ENCODE measurements at regions not wholly inside any gene's neighbourhood (a gene's known extent, or its start where the extent isn't known, plus 50 kb on each side); places are given as distances from the start of the nearest gene placed in this dataset.

GRCh38 chr2:12998685-12999084, 281.9 kb downstream of the TRIB2 start:
- Histone ChIP-seq H3K27ac (ENCODE audit: low read depth, low read length) (no peak overlapping the region), H3K27me3 (ENCODE audit: control insufficient read depth, insufficient read depth, low read length) (no peaks in the 10 kb centered on the region), H3K9me3 (ENCODE audit: control insufficient read depth, insufficient read depth, low read length) (no peaks in the 10 kb centered on the region), H3K4me1 (ENCODE audit: control insufficient read depth, insufficient read depth, low read length) (peaks cover 7% of the 10 kb centered on the region), H3K4me3 (ENCODE audit: low read depth, low read length) (no peak overlapping the region), H3K36me3 (ENCODE audit: control insufficient read depth, insufficient read depth, low read length) (no peaks in the 10 kb centered on the region)
- DNase-seq (ENCODE audit: low read depth in 4 of 6, low spot score in 6 of 6), result peak in 4 of 6 donors; percentile 38 to 78 (median 66)
- WGBS (ENCODE audit: insufficient coverage), result no CpG with 5 or more reads among the region's 1 CpG

- no peaks in the 10 kb centered on the region for H3K27me3 ChIP-seq (ENCODE audit: control insufficient read depth, insufficient read depth, low read length)
- H3K4me3 ChIP-seq (ENCODE audit: low read depth, low read length), result no peak overlapping the region
- no peaks in the 10 kb centered on the region for H3K9me3 ChIP-seq (ENCODE audit: control insufficient read depth, insufficient read depth, low read length)
- DNase-seq (ENCODE audit: low read depth in 4 of 6, low spot score in 6 of 6), result peak in 2 of 6 donors; percentile 54 to 57
- WGBS (ENCODE audit: insufficient coverage), result 36% methylated on average over 6 of the region's 12 CpGs
- peaks cover 7% of the 10 kb centered on the region for H3K4me1 ChIP-seq (ENCODE audit: control insufficient read depth, insufficient read depth, low read length)
- no peak overlapping the region for H3K27ac ChIP-seq (ENCODE audit: low read depth, low read length)
- no peaks in the 10 kb centered on the region for H3K36me3 ChIP-seq (ENCODE audit: control insufficient read depth, insufficient read depth, low read length)
Measured at GRCh38 chr2:13000664-13001363, 284.1 kb downstream of the TRIB2 start.

- no peaks in the 10 kb centered on the region for H3K36me3 ChIP-seq (ENCODE audit: control insufficient read depth, insufficient read depth, low read length)
- H3K27me3 ChIP-seq (ENCODE audit: control insufficient read depth, insufficient read depth, low read length), result no peaks in the 10 kb centered on the region
- H3K4me3 ChIP-seq (ENCODE audit: low read depth, low read length), result no peak overlapping the region
- H3K4me1 ChIP-seq (ENCODE audit: control insufficient read depth, insufficient read depth, low read length), result peaks cover 7% of the 10 kb centered on the region
- WGBS (ENCODE audit: insufficient coverage), result no CpG with 5 or more reads among the region's 2 CpGs
- H3K9me3 ChIP-seq (ENCODE audit: control insufficient read depth, insufficient read depth, low read length), result no peaks in the 10 kb centered on the region
- H3K27ac ChIP-seq (ENCODE audit: low read depth, low read length), result no peak overlapping the region
- DNase-seq (ENCODE audit: low read depth in 4 of 6, low spot score in 6 of 6), result no peak
Measured at GRCh38 chr2:13001408-13001807, 284.7 kb downstream of the TRIB2 start.

GRCh38 chr2:13002536-13003331, 286.0 kb downstream of the TRIB2 start:
- Histone ChIP-seq H3K36me3 (ENCODE audit: control insufficient read depth, insufficient read depth, low read length) (no peaks in the 10 kb centered on the region), H3K27ac (ENCODE audit: low read depth, low read length) (no peak overlapping the region), H3K9me3 (ENCODE audit: control insufficient read depth, insufficient read depth, low read length) (no peaks in the 10 kb centered on the region), H3K4me3 (ENCODE audit: low read depth, low read length) (no peak overlapping the region), H3K4me1 (ENCODE audit: control insufficient read depth, insufficient read depth, low read length) (peaks cover 7% of the 10 kb centered on the region), H3K27me3 (ENCODE audit: control insufficient read depth, insufficient read depth, low read length) (no peaks in the 10 kb centered on the region)
- peak in 2 of 6 donors; percentile 19 to 56 for DNase-seq (ENCODE audit: low read depth in 4 of 6, low spot score in 6 of 6)
- 64% methylated on average over 4 of the region's 7 CpGs for whole genome bisulfite sequencing (ENCODE audit: insufficient coverage)

GRCh38 chr2:13003500-13003899, 286.8 kb downstream of the TRIB2 start:
- Histone ChIP-seq H3K27ac (ENCODE audit: low read depth, low read length) (no peak overlapping the region), H3K36me3 (ENCODE audit: control insufficient read depth, insufficient read depth, low read length) (no peaks in the 10 kb centered on the region), H3K27me3 (ENCODE audit: control insufficient read depth, insufficient read depth, low read length) (no peaks in the 10 kb centered on the region), H3K4me1 (ENCODE audit: control insufficient read depth, insufficient read depth, low read length) (peaks cover 7% of the 10 kb centered on the region), H3K9me3 (ENCODE audit: control insufficient read depth, insufficient read depth, low read length) (no peaks in the 10 kb centered on the region), H3K4me3 (ENCODE audit: low read depth, low read length) (no peak overlapping the region)
- 71% methylated on average over 1 of the region's 2 CpGs for WGBS (ENCODE audit: insufficient coverage)
- DNase-seq (ENCODE audit: low read depth in 4 of 6, low spot score in 6 of 6), result no peak

GRCh38 chr2:13005048-13005447, 288.3 kb downstream of the TRIB2 start:
- Histone ChIP-seq H3K27ac (ENCODE audit: low read depth, low read length) (no peak overlapping the region), H3K36me3 (ENCODE audit: control insufficient read depth, insufficient read depth, low read length) (no peaks in the 10 kb centered on the region), H3K4me1 (ENCODE audit: control insufficient read depth, insufficient read depth, low read length) (peaks cover 4% of the 10 kb centered on the region), H3K4me3 (ENCODE audit: low read depth, low read length) (no peak overlapping the region), H3K27me3 (ENCODE audit: control insufficient read depth, insufficient read depth, low read length) (no peaks in the 10 kb centered on the region), H3K9me3 (ENCODE audit: control insufficient read depth, insufficient read depth, low read length) (no peaks in the 10 kb centered on the region)
- no peak for DNase-seq (ENCODE audit: low read depth in 4 of 6, low spot score in 6 of 6)
- WGBS (ENCODE audit: insufficient coverage), result no CpG with 5 or more reads among the region's 2 CpGs

GRCh38 chr2:13005761-13006335, 289.1 kb downstream of the TRIB2 start:
- DNase-seq (ENCODE audit: low read depth in 4 of 6, low spot score in 6 of 6), result peak in 1 of 6 donors; percentile 42
- WGBS (ENCODE audit: insufficient coverage), result 72% methylated on average over 2 of the region's 7 CpGs
- H3K27me3 ChIP-seq (ENCODE audit: control insufficient read depth, insufficient read depth, low read length), result no peaks in the 10 kb centered on the region
- H3K27ac ChIP-seq (ENCODE audit: low read depth, low read length), result peak overlapping the region; percentile 70
- H3K36me3 ChIP-seq (ENCODE audit: control insufficient read depth, insufficient read depth, low read length), result no peaks in the 10 kb centered on the region
- peaks cover under 1% of the 10 kb centered on the region for H3K4me1 ChIP-seq (ENCODE audit: control insufficient read depth, insufficient read depth, low read length)
- H3K9me3 ChIP-seq (ENCODE audit: control insufficient read depth, insufficient read depth, low read length), result no peaks in the 10 kb centered on the region
- no peak overlapping the region for H3K4me3 ChIP-seq (ENCODE audit: low read depth, low read length)

- no peaks in the 10 kb centered on the region for H3K36me3 ChIP-seq (ENCODE audit: control insufficient read depth, insufficient read depth, low read length)
- DNase-seq (ENCODE audit: low read depth in 4 of 6, low spot score in 6 of 6), result no peak
- peak overlapping the region; percentile 32 for H3K4me3 ChIP-seq (ENCODE audit: low read depth, low read length)
- H3K9me3 ChIP-seq (ENCODE audit: control insufficient read depth, insufficient read depth, low read length), result no peaks in the 10 kb centered on the region
- no CpG with 5 or more reads among the region's 4 CpGs for WGBS (ENCODE audit: insufficient coverage)
- peak overlapping the region; percentile 70 for H3K27ac ChIP-seq (ENCODE audit: low read depth, low read length)
- H3K4me1 ChIP-seq (ENCODE audit: control insufficient read depth, insufficient read depth, low read length), result no peaks in the 10 kb centered on the region
- H3K27me3 ChIP-seq (ENCODE audit: control insufficient read depth, insufficient read depth, low read length), result no peaks in the 10 kb centered on the region
Measured at GRCh38 chr2:13006426-13006825, 289.7 kb downstream of the TRIB2 start.

- H3K36me3 ChIP-seq (ENCODE audit: control insufficient read depth, insufficient read depth, low read length), result no peaks in the 10 kb centered on the region
- no peaks in the 10 kb centered on the region for H3K9me3 ChIP-seq (ENCODE audit: control insufficient read depth, insufficient read depth, low read length)
- peak overlapping the region; percentile 70 for H3K27ac ChIP-seq (ENCODE audit: low read depth, low read length)
- 21% methylated on average over 11 of the region's 16 CpGs for WGBS (ENCODE audit: insufficient coverage)
- no peaks in the 10 kb centered on the region for H3K4me1 ChIP-seq (ENCODE audit: control insufficient read depth, insufficient read depth, low read length)
- no peaks in the 10 kb centered on the region for H3K27me3 ChIP-seq (ENCODE audit: control insufficient read depth, insufficient read depth, low read length)
- peak overlapping the region; percentile 32 for H3K4me3 ChIP-seq (ENCODE audit: low read depth, low read length)
- peak; percentile 82 to 97 (median 86) for DNase-seq (ENCODE audit: low read depth in 4 of 6, low spot score in 6 of 6)
Measured at GRCh38 chr2:13006829-13007717, 290.3 kb downstream of the TRIB2 start.

Data from spinal cord (tissue), 9 donors.